ENCODE measurements at regions not wholly inside any gene's neighbourhood (a gene's known extent, or its start where the extent isn't known, plus 50 kb on each side); places are given as distances from the start of the nearest gene placed in this dataset.

GRCh38 chr12:125402874-125403789, 337.9 kb downstream of the AACS start:
- TF ChIP-seq EZH2 (IDR thresholded peaks at IDR 0.05; ENCODE audit: insufficient read depth, poor library complexity, severe bottlenecking): no peak
- TF ChIP-seq EZH2phosphoT487 (IDR thresholded peaks at IDR 0.05; ENCODE audit: insufficient read depth, low read depth): no peak

Data from GM23248 (cell line).